ENCODE measurements at regions not wholly inside any gene's neighbourhood (a gene's known extent, or its start where the extent isn't known, plus 50 kb on each side); places are given as distances from the start of the nearest gene placed in this dataset.

GRCh38 chr2:220628252-220628651 is 943.9 kb downstream of the EPHA4 start:
- intact Hi-C loops (cut with DNase I; ENCODE audit: low total_unique reads), result no loop called here
- Histone ChIP-seq H3K27me3 (no peaks in the 10 kb centered on the region), H3K9me3 (no peaks in the 10 kb centered on the region), H3K4me1 (no peaks in the 10 kb centered on the region), H3K36me3 (no peaks in the 10 kb centered on the region), H3K27ac (no peak overlapping the region), H3K4me3 (no peak overlapping the region)
- in situ Hi-C loops (cut with MboI; ENCODE audit: low sequenced_read_pairs in 4 of 4), result no loop called here
- TF ChIP-seq, protein P1, sequence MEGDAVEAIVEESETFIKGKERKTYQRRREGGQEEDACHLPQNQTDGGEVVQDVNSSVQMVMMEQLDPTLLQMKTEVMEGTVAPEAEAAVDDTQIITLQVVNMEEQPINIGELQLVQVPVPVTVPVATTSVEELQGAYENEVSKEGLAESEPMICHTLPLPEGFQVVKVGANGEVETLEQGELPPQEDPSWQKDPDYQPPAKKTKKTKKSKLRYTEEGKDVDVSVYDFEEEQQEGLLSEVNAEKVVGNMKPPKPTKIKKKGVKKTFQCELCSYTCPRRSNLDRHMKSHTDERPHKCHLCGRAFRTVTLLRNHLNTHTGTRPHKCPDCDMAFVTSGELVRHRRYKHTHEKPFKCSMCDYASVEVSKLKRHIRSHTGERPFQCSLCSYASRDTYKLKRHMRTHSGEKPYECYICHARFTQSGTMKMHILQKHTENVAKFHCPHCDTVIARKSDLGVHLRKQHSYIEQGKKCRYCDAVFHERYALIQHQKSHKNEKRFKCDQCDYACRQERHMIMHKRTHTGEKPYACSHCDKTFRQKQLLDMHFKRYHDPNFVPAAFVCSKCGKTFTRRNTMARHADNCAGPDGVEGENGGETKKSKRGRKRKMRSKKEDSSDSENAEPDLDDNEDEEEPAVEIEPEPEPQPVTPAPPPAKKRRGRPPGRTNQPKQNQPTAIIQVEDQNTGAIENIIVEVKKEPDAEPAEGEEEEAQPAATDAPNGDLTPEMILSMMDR (IDR thresholded peaks at IDR 0.05 in 4 of 5, conservative IDR thresholded peaks at IDR 0.05 in 1 of 5), result no peak
- TF ChIP-seq POLR2A (IDR thresholded peaks at IDR 0.05), result no peak
- ATAC-seq (no peak), DNase-seq (no peak)

- no peaks in the 10 kb centered on the region for H3K27me3 ChIP-seq
- no peak for TF ChIP-seq POLR2A (IDR thresholded peaks at IDR 0.05)
- TF ChIP-seq, protein P1 (IDR thresholded peaks at IDR 0.05 in 4 of 5, conservative IDR thresholded peaks at IDR 0.05 in 1 of 5), result no peak
- H3K9me3 ChIP-seq, result no peaks in the 10 kb centered on the region
- H3K4me1 ChIP-seq, result no peaks in the 10 kb centered on the region
- H3K4me3 ChIP-seq, result no peak overlapping the region
- in situ Hi-C loops (cut with MboI; ENCODE audit: low sequenced_read_pairs in 4 of 4), result no loop called here
- H3K36me3 ChIP-seq, result no peaks in the 10 kb centered on the region
- H3K27ac ChIP-seq, result no peak overlapping the region
- no peak for DNase-seq
- intact Hi-C loops (cut with DNase I; ENCODE audit: low total_unique reads), result no loop called here
- no peak for ATAC-seq
Observed at GRCh38 chr2:220641137-220641536, 931.0 kb downstream of the EPHA4 start.

DNA sequence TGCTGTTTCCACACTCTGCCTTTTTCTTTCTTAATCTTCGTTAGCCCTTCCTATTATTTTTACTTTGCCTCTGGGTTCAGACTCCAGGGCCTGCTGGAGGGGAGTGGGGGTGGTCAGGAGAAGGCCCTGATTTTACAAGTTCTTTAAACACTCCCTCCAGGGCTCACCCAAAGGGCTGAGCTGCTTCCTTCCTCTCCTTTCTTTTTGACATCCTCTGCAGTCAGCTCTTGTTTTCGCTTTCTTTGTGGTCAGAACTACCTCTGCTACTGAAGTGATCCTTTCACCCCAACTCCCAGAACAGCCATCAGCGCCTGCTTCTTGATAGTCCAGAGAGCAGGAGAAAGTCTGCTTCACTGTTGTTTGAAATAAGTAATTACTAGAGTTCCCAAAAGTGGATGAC is 925.7 kb downstream of the EPHA4 start:
- Histone ChIP-seq H3K9me3 (no peaks in the 10 kb centered on the region), H3K27ac (no peak overlapping the region), H3K36me3 (no peaks in the 10 kb centered on the region), H3K4me3 (no peak overlapping the region), H3K4me1 (no peaks in the 10 kb centered on the region), H3K27me3 (no peaks in the 10 kb centered on the region)
- intact Hi-C loops (cut with DNase I; ENCODE audit: low total_unique reads) (no loop called here), in situ Hi-C loops (cut with MboI; ENCODE audit: low sequenced_read_pairs in 4 of 4) (no loop called here)
- TF ChIP-seq, protein P1 (IDR thresholded peaks at IDR 0.05 in 4 of 5, conservative IDR thresholded peaks at IDR 0.05 in 1 of 5), result no peak
- no peak for TF ChIP-seq POLR2A (IDR thresholded peaks at IDR 0.05)
- no peak for DNase-seq
- no peak for ATAC-seq

DNA sequence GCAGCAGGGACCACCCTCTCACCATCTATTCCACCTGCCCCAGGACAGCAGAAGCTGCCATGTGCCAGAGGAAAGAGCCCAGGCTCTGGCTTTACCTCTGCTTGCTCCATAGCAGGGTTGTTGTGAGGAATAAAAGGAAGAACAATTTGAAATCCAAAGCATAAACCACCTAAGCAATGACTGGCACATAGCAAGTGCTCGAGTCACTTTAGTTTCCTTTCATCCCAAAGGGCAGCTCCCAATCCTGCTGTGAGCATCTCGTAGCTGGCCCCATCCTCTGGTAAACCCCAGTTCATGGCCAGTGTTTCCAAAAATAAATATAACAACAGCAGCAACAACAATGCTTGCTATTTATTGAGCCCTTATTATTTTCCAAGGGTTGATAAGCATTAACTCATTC is 923.5 kb downstream of the EPHA4 start:
- no peak for TF ChIP-seq POLR2A (IDR thresholded peaks at IDR 0.05)
- TF ChIP-seq, protein P1 (IDR thresholded peaks at IDR 0.05 in 4 of 5, conservative IDR thresholded peaks at IDR 0.05 in 1 of 5), result no peak
- Histone ChIP-seq H3K4me3 (no peak overlapping the region), H3K27ac (no peak overlapping the region), H3K4me1 (no peaks in the 10 kb centered on the region), H3K36me3 (no peaks in the 10 kb centered on the region), H3K9me3 (no peaks in the 10 kb centered on the region), H3K27me3 (no peaks in the 10 kb centered on the region)
- intact Hi-C loops (cut with DNase I; ENCODE audit: low total_unique reads), result no loop called here
- no peak for DNase-seq
- in situ Hi-C loops (cut with MboI; ENCODE audit: low sequenced_read_pairs in 4 of 4), result no loop called here
- ATAC-seq, result no peak

GRCh38 chr2:220653776-220654175 is 918.3 kb downstream of the EPHA4 start:
- in situ Hi-C loops (cut with MboI; ENCODE audit: low sequenced_read_pairs in 4 of 4), result no loop called here
- H3K9me3 ChIP-seq, result no peaks in the 10 kb centered on the region

More at GRCh38 chr2:220653776-220654175, 918.3 kb downstream of the EPHA4 start:
- Histone ChIP-seq H3K27ac (no peak overlapping the region), H3K4me3 (no peak overlapping the region), H3K27me3 (no peaks in the 10 kb centered on the region), H3K36me3 (no peaks in the 10 kb centered on the region), H3K4me1 (no peaks in the 10 kb centered on the region)
- TF ChIP-seq POLR2A (IDR thresholded peaks at IDR 0.05), result no peak
- TF ChIP-seq, protein P1 (IDR thresholded peaks at IDR 0.05 in 4 of 5, conservative IDR thresholded peaks at IDR 0.05 in 1 of 5), result no peak
- no peak for DNase-seq
- no peak for ATAC-seq
- intact Hi-C loops (cut with DNase I; ENCODE audit: low total_unique reads), result no loop called here

All from gastrocnemius medialis (tissue), 4 donors.